IgD-negative memory B cell (primary cell): ENCODE measurements at regions not wholly inside any gene's neighbourhood (a gene's known extent, or its start where the extent isn't known, plus 50 kb on each side); places are given as distances from the start of the nearest gene placed in this dataset.

ENCODE experiments used
- H3K27ac Mint-ChIP-seq, 3 donors: one replicate each; pipeline ENCODE4 v1.8.0; 2020 to 2022; ENCODE audit warnings: mild to moderate bottlenecking in 3 of 3, mixed read lengths in 3 of 3, moderate library complexity in 1 of 3
- H3K27me3 Mint-ChIP-seq: one replicate; pipeline ENCODE4 v1.8.0; 2021; ENCODE audit warnings: mixed read lengths
- H3K36me3 Mint-ChIP-seq: one replicate; pipeline ENCODE4 v1.8.0; 2020; ENCODE audit warnings: mild to moderate bottlenecking, mixed read lengths
- H3K4me1 Mint-ChIP-seq, 3 donors: one replicate each; pipeline ENCODE4 v1.8.0; 2020 to 2022; ENCODE audit warnings: mixed read lengths in 3 of 3, mild to moderate bottlenecking in 1 of 3
- H3K4me3 Mint-ChIP-seq, 4 donors: one replicate each; pipeline ENCODE4 v1.8.0; 2020 to 2022; ENCODE audit warnings: mild to moderate bottlenecking in 4 of 4, mixed read lengths in 4 of 4, moderate library complexity in 3 of 4
- H3K9me3 Mint-ChIP-seq, 3 donors: one replicate each; pipeline ENCODE4 v1.8.0; 2020 to 2021; ENCODE audit warnings: mixed read lengths in 3 of 3, mild to moderate bottlenecking in 1 of 3

DNA sequence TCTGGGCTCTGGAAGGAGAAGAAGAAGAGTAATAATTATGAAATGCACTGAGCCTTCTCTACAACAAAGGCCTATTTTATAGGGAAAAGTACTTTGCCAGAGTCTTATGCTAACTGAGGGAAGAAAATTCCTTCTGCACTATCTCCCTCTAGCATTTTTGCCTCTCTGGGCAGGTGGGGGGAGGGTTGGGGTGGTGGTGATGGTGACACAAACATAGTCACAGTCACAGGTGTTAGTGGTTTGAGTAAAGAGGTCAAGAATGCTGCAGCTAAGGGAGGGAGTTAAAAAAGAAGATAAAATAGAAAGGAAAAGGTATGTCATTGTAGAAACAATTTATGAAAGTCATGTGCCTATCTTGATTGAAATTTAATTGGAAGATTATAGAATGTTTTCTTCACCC lies 140.8 kb upstream of the COL3A1 start:
- no peaks in the 10 kb centered on the region for H3K36me3 Mint-ChIP-seq
- H3K27me3 Mint-ChIP-seq = no peaks in the 10 kb centered on the region
- H3K4me1 Mint-ChIP-seq = no peaks in the 10 kb centered on the region
- peaks cover 3 to 16% (median 4%) of the 10 kb centered on the region in 3 donors for H3K9me3 Mint-ChIP-seq
- H3K27ac Mint-ChIP-seq = no peak overlapping the region
- H3K4me3 Mint-ChIP-seq = no peak overlapping the region

DNA sequence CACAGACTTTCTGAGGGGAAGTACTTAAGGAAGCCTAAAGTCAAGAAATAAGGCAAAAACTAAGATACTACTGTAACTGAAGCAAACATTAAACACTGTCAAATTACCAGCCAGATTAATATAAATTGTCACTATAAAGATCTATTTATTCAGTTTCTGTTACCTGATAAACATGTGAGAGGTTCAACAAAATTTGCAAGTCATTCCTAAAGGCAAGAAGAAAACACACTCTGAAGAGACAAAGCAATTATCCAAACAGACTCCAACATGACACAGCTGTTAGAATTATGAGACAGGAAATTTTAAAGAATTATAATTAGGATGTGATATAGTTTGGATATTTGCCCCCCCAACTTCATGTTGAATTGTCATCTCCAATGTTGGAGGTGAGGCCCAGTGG lies 140.4 kb upstream of the COL3A1 start:
- H3K27me3 Mint-ChIP-seq = no peaks in the 10 kb centered on the region
- H3K27ac Mint-ChIP-seq = no peak overlapping the region
- H3K9me3 Mint-ChIP-seq = peaks cover 4 to 16% (median 6%) of the 10 kb centered on the region in 3 donors
- H3K36me3 Mint-ChIP-seq = no peaks in the 10 kb centered on the region
- H3K4me1 Mint-ChIP-seq = no peaks in the 10 kb centered on the region
- no peak overlapping the region for H3K4me3 Mint-ChIP-seq

DNA sequence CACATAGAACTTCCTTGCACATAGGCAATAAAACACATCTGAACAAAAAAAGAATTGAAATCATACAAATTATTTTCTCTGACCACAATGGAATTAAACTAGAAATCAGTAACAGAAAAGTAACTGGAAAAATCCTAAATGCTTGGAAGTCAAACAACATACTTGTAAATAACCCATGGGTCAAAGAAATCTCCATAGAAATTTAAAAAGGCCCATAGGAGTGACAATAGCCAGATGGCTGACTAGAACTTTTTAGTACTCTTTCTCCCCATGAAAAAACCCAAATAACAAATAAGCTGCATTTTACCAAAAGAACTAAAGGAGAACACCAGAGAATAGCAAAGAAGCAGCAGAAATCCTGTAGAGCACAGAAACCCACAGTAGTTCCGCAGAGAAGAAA lies 139.2 kb upstream of the COL3A1 start:
- Mint-ChIP-seq H3K36me3 (no peaks in the 10 kb centered on the region), H3K27me3 (no peaks in the 10 kb centered on the region), H3K4me3 (no peak overlapping the region), H3K27ac (no peak overlapping the region), H3K4me1 (no peaks in the 10 kb centered on the region), H3K9me3 (peaks cover 2 to 20% (median 6%) of the 10 kb centered on the region in 3 donors)

DNA sequence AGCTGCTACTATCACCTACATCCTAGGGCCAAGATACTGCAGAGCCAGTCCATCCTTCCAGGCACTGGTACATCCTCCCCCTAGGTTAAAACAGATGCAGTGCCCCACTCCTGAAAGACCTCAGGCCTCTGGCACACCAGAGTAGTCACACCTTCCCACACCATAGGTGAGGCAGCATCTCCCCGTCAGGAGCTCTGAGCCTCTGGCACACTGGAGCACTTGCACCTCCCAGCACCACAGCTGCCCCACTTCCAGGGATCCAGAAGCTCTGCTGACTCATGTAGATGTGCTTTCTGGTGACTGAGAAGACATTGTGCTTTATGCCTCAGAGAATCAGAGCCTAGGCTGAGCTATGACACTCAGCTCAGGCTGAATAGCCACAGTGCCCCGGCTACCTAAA lies 138.4 kb upstream of the COL3A1 start:
- Mint-ChIP-seq H3K36me3 (no peaks in the 10 kb centered on the region), H3K27me3 (no peaks in the 10 kb centered on the region), H3K4me3 (no peak overlapping the region), H3K27ac (no peak overlapping the region), H3K4me1 (no peaks in the 10 kb centered on the region), H3K9me3 (peaks cover 2 to 17% (median 6%) of the 10 kb centered on the region in 3 donors)

DNA sequence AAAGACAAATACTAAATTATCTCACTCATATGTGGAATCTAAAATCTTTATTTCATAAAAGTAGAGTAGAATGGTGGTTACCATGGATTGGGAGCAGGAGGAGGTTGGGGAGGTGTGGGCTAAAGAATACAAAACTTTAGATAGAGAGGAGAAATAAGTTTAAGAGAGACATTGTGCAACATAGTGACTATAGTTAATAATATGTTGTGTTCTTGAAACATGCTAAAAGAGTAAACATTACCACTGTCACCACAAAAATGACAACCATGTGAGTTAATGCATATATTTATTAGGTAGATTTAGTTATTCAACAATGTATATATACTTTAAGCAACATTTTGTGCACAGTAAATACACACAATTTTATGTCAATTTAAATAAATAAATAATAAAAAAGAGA lies 128.5 kb upstream of the COL3A1 start:
- Mint-ChIP-seq H3K27me3 (no peaks in the 10 kb centered on the region), H3K36me3 (no peaks in the 10 kb centered on the region), H3K27ac (no peak overlapping the region), H3K9me3 (peaks cover 2 to 8% (median 2%) of the 10 kb centered on the region in 3 donors), H3K4me1 (no peaks in the 10 kb centered on the region), H3K4me3 (no peak overlapping the region)

DNA sequence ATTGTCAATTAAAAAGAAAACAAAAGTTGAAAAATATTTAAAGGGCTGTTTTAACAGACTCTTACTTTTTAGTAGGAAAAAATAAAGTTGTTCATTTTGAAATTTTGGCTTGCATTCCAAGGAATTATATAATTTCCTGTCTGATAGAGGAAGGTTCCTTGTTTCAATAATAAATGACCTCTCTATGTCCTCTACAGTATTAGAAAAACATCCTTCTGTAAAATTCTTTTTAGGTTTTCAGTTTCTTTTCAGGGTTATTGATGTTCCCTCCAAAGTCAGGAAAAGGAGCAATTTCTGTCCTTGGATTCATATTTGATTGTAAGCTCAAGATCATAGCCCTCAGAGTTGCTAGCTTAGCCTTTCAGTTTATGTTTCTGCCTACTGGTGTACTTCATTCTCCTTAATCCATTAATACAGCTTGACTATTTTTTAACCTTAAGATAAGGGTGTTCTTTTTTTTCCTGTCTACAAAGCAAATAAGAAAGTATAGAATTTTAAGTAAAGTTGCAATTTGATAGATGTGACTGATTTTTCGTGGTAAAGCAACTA lies 125.2 kb upstream of the COL3A1 start:
- Mint-ChIP-seq H3K4me3 (no peak overlapping the region), H3K4me1 (no peaks in the 10 kb centered on the region), H3K27ac (no peak overlapping the region), H3K27me3 (no peaks in the 10 kb centered on the region), H3K9me3 (peaks cover 1 to 8% (median 2%) of the 10 kb centered on the region in 3 donors), H3K36me3 (no peaks in the 10 kb centered on the region)

DNA sequence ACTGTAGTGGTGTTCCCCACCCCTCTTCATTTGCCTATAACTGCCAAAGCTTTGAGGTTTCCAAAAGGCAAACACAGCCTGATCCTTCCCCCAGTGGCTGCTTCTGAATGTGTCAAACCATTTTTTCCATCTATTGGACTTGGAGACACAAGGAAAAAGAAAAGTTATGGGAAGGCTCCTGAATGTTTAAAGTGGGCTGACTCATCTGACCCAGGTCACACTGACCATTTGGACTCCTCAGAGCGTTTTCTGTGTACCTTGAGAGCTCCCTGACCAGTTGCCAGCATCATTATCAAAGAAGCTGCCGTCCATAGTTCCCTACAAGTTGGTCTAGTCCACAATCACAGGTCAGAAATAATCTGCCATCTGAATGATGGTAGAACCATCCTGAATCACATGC lies 123.4 kb upstream of the COL3A1 start:
- no peaks in the 10 kb centered on the region for H3K27me3 Mint-ChIP-seq
- peaks cover 2 to 8% (median 4%) of the 10 kb centered on the region in 3 donors for H3K9me3 Mint-ChIP-seq
- H3K4me3 Mint-ChIP-seq = no peak overlapping the region
- H3K36me3 Mint-ChIP-seq = no peaks in the 10 kb centered on the region
- H3K4me1 Mint-ChIP-seq = no peaks in the 10 kb centered on the region
- no peak overlapping the region for H3K27ac Mint-ChIP-seq

GRCh38 chr2:188851311-188851710 lies 122.9 kb upstream of the COL3A1 start:
- Mint-ChIP-seq H3K27ac (no peak overlapping the region), H3K4me3 (no peak overlapping the region), H3K36me3 (no peaks in the 10 kb centered on the region), H3K4me1 (no peaks in the 10 kb centered on the region), H3K9me3 (peaks cover 2 to 8% (median 4%) of the 10 kb centered on the region in 3 donors), H3K27me3 (no peaks in the 10 kb centered on the region)

DNA sequence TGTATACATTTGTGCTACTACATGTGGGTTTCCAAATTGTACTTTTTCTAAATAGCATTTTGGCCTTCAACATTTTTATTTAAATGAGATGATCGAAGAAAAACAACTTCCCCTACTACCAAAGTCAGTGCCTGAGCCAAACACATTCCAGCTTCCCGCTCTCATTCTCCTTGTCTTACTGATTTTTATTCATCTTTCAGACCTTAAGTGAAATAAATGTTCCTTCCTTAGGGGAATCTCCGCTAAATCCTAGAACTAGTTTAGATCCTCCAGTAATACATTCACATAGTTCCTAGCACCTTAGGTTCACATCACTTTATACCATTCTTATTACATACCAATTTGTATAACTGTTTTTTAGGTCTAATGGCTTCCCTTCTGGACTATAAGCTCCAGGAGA lies 122.3 kb upstream of the COL3A1 start:
- Mint-ChIP-seq H3K27ac (no peak overlapping the region), H3K9me3 (peaks cover 0 to 8% (median 0%) of the 10 kb centered on the region in 3 donors), H3K4me1 (no peaks in the 10 kb centered on the region), H3K27me3 (no peaks in the 10 kb centered on the region), H3K4me3 (no peak overlapping the region), H3K36me3 (no peaks in the 10 kb centered on the region)

GRCh38 chr2:188852772-188853171 lies 121.4 kb upstream of the COL3A1 start:
- Mint-ChIP-seq H3K4me3 (no peak overlapping the region), H3K36me3 (no peaks in the 10 kb centered on the region), H3K27me3 (no peaks in the 10 kb centered on the region), H3K4me1 (no peaks in the 10 kb centered on the region), H3K9me3 (peaks cover 0 to 8% (median 0%) of the 10 kb centered on the region in 3 donors), H3K27ac (no peak overlapping the region)

DNA sequence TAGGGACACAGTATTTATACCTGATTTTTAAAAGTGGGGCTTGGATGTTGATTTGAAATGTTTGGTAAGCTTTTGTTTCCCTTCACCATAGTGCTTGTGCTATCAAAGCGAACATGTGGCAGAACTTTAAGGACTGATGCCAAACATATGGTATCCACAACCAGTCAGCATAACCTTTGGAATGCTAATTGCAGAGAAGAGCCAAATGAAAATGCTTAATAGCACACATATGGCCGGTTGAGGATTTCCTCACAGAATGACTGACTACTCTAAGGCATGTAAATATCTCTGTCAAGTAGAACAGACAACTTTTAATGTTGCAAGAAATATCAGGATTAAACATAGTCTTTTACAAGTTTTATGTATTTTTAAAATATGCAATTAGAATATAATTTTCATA lies 120.9 kb upstream of the COL3A1 start:
- Mint-ChIP-seq H3K27me3 (no peaks in the 10 kb centered on the region), H3K4me1 (no peaks in the 10 kb centered on the region), H3K27ac (no peak overlapping the region), H3K9me3 (peaks cover 0 to 8% (median 0%) of the 10 kb centered on the region in 3 donors), H3K36me3 (no peaks in the 10 kb centered on the region), H3K4me3 (no peak overlapping the region)

DNA sequence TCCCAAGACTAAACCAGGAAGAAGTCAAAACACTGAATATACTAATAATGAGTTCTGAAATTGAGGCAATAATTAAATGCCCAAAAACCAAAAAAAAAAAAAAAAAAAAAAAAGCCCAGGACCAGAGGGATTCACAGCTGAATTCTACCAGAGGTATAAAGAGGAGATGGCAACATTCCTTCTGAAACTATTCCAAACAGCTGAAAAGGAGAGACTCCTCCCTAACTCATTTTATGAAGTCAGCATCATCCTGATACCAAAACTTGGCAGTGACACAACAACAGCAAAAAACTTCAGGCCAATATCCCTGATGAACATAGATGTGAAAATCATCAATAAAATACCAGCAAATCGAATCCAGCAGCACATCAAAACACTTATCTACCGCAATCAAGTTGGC lies 108.5 kb upstream of the COL3A1 start:
- H3K27ac Mint-ChIP-seq = no peak overlapping the region
- peaks cover 2% of the 10 kb centered on the region for H3K36me3 Mint-ChIP-seq
- no peaks in the 10 kb centered on the region for H3K4me1 Mint-ChIP-seq
- H3K27me3 Mint-ChIP-seq = no peaks in the 10 kb centered on the region
- H3K9me3 Mint-ChIP-seq = peaks cover 8 to 20% (median 12%) of the 10 kb centered on the region in 3 donors
- H3K4me3 Mint-ChIP-seq = no peak overlapping the region

DNA sequence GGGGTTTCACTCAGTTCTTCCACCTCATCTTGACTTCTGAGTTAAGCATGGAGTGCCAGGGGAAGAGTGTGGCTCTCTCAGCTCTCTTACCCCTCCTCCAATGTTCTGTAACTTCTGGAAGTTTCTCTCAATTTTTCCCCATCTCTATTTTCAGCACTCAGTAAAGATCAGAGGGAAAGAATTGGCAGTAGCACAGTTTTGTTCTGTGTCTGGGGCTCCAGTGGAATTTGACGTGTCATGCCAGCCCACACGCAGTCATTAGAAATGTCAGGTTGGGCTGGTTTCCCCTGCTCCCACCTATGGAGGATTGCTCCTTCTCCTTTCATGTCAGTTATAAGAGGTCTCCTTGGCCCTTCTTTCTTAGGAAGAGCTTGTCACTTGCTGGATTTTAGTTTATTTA lies 104.6 kb upstream of the COL3A1 start:
- Mint-ChIP-seq H3K9me3 (peaks cover 6 to 12% (median 9%) of the 10 kb centered on the region in 3 donors), H3K36me3 (peaks cover 2% of the 10 kb centered on the region)

GRCh38 chr2:188870289-188870688 lies 103.9 kb upstream of the COL3A1 start:
- H3K36me3 Mint-ChIP-seq = peaks cover 2% of the 10 kb centered on the region

More for the DNA sequence above, 104.6 kb upstream of the COL3A1 start:
- Mint-ChIP-seq H3K4me3 (no peak overlapping the region), H3K27me3 (no peaks in the 10 kb centered on the region), H3K27ac (no peak overlapping the region), H3K4me1 (no peaks in the 10 kb centered on the region)

DNA sequence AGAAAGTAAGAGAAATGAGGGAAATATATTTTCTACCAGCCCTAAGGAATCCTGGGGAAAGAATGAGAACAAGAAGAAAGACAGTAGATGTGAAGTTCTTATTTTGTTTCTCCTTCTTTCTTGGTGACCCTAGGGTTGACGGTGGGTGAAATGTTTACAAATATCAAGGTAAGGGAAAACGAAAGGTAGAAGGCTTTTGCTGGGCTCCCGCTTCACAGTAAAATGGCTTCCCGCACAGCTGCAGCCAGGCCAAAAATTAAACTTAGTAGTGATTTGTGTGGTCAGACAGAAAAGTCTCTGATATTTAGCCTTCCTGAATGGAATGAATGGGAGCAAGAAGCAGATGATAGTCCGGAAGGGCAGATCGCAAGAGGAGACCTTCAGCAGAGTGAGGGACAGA lies 99.1 kb upstream of the COL3A1 start:
- Mint-ChIP-seq H3K27ac (no peak overlapping the region), H3K4me3 (no peak overlapping the region), H3K27me3 (no peaks in the 10 kb centered on the region), H3K36me3 (no peaks in the 10 kb centered on the region), H3K9me3 (peaks cover 0 to 5% (median 0%) of the 10 kb centered on the region in 3 donors), H3K4me1 (no peaks in the 10 kb centered on the region)

More at GRCh38 chr2:188870289-188870688, 103.9 kb upstream of the COL3A1 start:
- no peak overlapping the region for H3K27ac Mint-ChIP-seq
- H3K27me3 Mint-ChIP-seq = no peaks in the 10 kb centered on the region
- H3K4me1 Mint-ChIP-seq = no peaks in the 10 kb centered on the region
- peaks cover 2 to 7% (median 5%) of the 10 kb centered on the region in 3 donors for H3K9me3 Mint-ChIP-seq
- no peak overlapping the region for H3K4me3 Mint-ChIP-seq

DNA sequence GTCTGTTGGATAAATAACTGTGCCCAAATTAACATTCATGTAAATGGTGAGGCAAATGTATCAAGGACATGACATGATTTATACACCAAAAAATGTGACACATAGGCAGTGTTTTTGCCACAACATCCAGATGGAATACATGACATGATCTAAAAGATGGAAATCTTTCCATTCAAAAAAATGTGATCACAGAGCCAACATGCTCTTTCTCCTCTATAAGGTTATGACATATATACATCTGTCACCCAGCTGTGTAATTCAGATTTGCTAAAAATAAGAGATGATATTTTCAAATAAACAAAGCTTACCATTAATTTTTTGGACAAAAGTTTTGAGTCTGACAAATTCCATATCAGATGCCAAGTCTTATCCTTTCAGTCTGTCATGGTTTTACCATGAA lies 95.5 kb upstream of the COL3A1 start:
- H3K27ac Mint-ChIP-seq = no peak overlapping the region
- no peaks in the 10 kb centered on the region for H3K36me3 Mint-ChIP-seq
- peaks cover 2 to 5% (median 4%) of the 10 kb centered on the region in 3 donors for H3K9me3 Mint-ChIP-seq
- no peaks in the 10 kb centered on the region for H3K27me3 Mint-ChIP-seq
- H3K4me1 Mint-ChIP-seq = no peaks in the 10 kb centered on the region
- no peak overlapping the region for H3K4me3 Mint-ChIP-seq
